Endothelial cell (in vitro differentiated cells): ENCODE measurements at regions not wholly inside any gene's neighbourhood (a gene's known extent, or its start where the extent isn't known, plus 50 kb on each side); places are given as distances from the start of the nearest gene placed in this dataset.

Experiments used
- DNase-seq: peaks from one replicate; pipeline ENCODE4 v3.0.0; 2021; ENCODE audit warnings: low spot score
- H3K27ac Mint-ChIP-seq: one replicate; pipeline ENCODE4 v1.8.0; 2021; ENCODE audit warnings: mixed read lengths, inconsistent platforms; ENCODE audit not compliant: unreplicated experiment
- H3K27me3 Mint-ChIP-seq: one replicate; pipeline ENCODE4 v1.8.0; 2021; ENCODE audit warnings: mild to moderate bottlenecking, moderate library complexity, mixed read lengths, inconsistent platforms; ENCODE audit not compliant: unreplicated experiment
- H3K36me3 Mint-ChIP-seq: one replicate; pipeline ENCODE4 v1.8.0; 2021; ENCODE audit warnings: mild to moderate bottlenecking, low read depth, mixed read lengths, inconsistent platforms; ENCODE audit not compliant: unreplicated experiment
- H3K4me1 Mint-ChIP-seq: one replicate; pipeline ENCODE4 v1.8.0; 2021; ENCODE audit warnings: mild to moderate bottlenecking, mixed read lengths, inconsistent platforms; ENCODE audit not compliant: unreplicated experiment
- H3K4me3 Mint-ChIP-seq: one replicate; pipeline ENCODE4 v1.8.0; 2021; ENCODE audit warnings: mild to moderate bottlenecking, mixed read lengths, inconsistent platforms; ENCODE audit not compliant: unreplicated experiment
- H3K9me3 Mint-ChIP-seq: one replicate; pipeline ENCODE4 v1.8.0; 2021; ENCODE audit warnings: mixed read lengths, inconsistent platforms; ENCODE audit not compliant: unreplicated experiment
- TF ChIP-seq, protein P1 (sequence below): fragments of 200-600 bp; sonication (generic); IDR thresholded peaks from one replicate; pipeline ENCODE4 v1.5.0; 2021; ENCODE audit warnings: antibody characterized with exemption; ENCODE audit not compliant: unreplicated experiment

DNA sequence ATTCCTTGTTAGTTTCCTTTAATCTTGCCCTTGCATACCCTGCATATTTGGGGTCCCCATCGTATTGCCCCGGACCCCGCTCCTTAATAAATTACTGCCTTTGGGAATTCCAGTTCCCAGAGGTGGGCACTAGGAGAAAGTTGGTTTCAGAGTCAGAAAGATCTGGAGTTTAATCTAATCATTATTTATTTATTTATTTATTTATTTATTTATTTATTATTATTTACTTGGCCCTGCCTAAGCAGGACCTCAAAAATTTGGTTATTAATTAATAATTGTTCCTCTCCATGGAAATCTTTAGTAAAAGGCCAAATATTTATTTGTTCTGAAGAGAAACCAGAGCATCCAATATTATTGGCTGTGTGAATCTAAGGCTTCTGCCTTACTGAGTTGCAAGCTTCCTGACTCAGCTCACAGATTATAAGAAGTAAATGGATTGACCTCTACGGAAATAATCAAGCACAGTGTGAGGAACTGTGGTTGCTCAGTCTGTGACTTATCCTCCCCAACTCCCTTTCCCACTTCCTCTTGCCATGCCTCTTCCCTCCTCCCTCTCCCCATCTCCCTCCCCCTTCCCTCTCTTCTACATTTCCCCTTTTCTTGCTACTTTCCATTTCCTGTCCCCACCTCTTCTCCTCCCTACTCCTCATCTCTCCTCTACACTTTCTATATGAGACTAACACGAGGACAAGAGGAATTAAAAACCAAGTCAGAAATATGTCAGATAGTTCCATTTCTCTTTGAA lies 61.5 kb upstream of the AP1S2 start:
- no peak for DNase-seq
- Mint-ChIP-seq H3K27me3 (no peaks in the 10 kb centered on the region), H3K36me3 (no peaks in the 10 kb centered on the region), H3K4me1 (peaks cover 3% of the 10 kb centered on the region), H3K4me3 (no peak overlapping the region), H3K9me3 (no peaks in the 10 kb centered on the region), H3K27ac (peak overlapping the region; percentile 82)
- TF ChIP-seq, protein P1, sequence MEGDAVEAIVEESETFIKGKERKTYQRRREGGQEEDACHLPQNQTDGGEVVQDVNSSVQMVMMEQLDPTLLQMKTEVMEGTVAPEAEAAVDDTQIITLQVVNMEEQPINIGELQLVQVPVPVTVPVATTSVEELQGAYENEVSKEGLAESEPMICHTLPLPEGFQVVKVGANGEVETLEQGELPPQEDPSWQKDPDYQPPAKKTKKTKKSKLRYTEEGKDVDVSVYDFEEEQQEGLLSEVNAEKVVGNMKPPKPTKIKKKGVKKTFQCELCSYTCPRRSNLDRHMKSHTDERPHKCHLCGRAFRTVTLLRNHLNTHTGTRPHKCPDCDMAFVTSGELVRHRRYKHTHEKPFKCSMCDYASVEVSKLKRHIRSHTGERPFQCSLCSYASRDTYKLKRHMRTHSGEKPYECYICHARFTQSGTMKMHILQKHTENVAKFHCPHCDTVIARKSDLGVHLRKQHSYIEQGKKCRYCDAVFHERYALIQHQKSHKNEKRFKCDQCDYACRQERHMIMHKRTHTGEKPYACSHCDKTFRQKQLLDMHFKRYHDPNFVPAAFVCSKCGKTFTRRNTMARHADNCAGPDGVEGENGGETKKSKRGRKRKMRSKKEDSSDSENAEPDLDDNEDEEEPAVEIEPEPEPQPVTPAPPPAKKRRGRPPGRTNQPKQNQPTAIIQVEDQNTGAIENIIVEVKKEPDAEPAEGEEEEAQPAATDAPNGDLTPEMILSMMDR, result no peak

DNA sequence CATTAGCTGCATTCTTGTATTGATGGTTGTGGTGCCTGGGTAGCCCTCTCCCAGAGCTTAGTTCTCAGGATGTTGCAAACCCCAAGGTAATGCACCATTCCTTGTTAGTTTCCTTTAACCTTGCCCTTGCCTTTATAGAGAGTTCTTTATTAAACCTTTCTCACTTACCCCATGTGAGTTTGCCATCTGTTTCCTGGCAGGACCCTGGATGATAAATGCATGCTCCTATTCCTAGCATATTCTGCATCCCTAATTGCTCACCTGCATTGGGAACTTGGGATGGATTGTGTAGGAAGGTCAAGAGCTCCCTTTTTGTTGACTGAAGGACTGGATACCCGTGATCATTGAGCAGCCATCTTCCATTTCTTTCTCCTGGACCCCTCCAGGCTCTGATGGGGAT lies 59.9 kb upstream of the AP1S2 start:
- no peaks in the 10 kb centered on the region for H3K36me3 Mint-ChIP-seq
- H3K4me1 Mint-ChIP-seq, result peaks cover 3% of the 10 kb centered on the region
- no peak overlapping the region for H3K27ac Mint-ChIP-seq
- TF ChIP-seq, protein P1, result no peak
- no peaks in the 10 kb centered on the region for H3K9me3 Mint-ChIP-seq
- H3K4me3 Mint-ChIP-seq, result no peak overlapping the region
- no peak for DNase-seq
- H3K27me3 Mint-ChIP-seq, result no peaks in the 10 kb centered on the region

DNA sequence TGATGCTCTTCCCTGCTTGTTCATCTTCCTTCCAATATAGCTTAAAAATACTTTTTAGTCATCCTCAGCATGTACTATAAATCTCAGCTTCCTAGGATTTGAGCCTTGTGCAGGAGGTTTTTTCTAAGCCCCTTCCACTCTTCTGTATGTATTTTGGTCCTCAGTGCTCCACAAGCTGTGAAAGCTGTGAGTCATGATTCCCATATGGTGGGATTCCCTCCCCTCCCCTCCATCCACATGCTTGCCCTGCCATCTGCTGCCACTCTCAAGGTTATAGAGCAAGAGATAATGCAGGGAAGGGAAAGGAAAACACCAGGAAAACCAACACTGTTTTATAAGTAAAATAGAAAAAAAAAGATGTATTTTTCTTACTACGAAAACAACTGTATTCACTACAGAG lies 58.5 kb upstream of the AP1S2 start:
- H3K4me1 Mint-ChIP-seq, result peaks cover 3% of the 10 kb centered on the region
- no peaks in the 10 kb centered on the region for H3K36me3 Mint-ChIP-seq
- H3K4me3 Mint-ChIP-seq, result no peak overlapping the region
- no peaks in the 10 kb centered on the region for H3K27me3 Mint-ChIP-seq
- TF ChIP-seq, protein P1, result no peak
- H3K9me3 Mint-ChIP-seq, result no peaks in the 10 kb centered on the region
- no peak overlapping the region for H3K27ac Mint-ChIP-seq
- DNase-seq, result no peak

DNA sequence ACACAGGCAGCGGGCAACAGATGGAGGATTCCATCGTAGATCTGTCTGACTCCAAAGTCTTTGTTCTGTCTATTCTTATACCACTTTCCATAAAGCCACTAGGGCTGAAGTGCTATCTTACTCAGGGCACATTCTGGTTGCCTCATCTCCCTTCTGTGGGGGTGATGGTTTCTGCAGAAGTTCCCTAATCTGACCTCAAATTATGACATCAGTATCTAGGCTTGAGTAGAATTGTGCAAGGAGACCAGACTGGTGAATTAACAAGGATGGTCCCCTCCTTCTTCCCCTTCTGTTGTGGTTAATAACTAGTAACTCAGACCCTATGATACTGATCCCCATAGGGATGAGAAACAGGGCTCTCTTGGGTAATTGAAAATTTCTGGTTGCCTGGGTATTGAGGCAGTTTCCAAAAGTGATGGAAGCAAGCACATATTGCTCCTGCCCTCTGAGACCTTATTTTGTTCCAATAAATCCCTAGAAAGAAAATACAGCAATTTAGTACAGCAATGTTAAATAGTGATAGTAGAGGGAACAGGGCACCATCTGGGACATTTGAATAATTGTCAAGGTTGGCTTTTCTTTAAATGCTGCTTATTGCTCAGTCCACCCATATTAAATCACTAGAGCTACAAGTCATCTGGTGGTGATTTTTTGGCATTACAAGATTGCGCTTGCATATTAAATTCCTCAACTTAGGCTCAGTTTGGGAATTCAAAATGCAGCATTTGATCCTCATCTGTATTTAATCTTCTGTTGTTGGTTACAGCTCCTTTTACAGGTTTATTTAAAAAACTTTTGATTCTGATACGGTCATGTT lies 57.3 kb upstream of the AP1S2 start:
- Mint-ChIP-seq H3K36me3 (no peaks in the 10 kb centered on the region), H3K27me3 (no peaks in the 10 kb centered on the region), H3K27ac (no peak overlapping the region), H3K4me3 (no peak overlapping the region), H3K9me3 (no peaks in the 10 kb centered on the region), H3K4me1 (peaks cover 3% of the 10 kb centered on the region)
- no peak for DNase-seq
- TF ChIP-seq, protein P1, result no peak

DNA sequence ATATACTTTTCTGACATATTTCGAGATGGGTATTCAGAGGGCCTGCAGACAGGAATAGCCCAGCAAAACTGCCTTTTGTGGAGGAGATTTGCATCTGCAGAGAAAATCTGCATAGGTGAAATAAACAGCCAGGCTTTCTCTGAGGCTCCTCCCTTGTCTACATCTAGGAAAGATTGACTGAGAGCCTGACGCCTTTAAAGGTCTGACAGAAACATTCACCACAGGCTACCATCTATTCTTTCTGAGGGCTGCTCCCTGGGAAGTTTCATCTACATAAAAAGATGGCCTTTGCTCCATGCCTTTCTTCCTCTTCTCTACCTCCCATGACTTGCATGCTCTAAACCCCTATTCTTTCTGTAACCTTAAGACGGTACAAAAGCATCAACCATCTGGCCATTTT lies 55.0 kb upstream of the AP1S2 start:
- Mint-ChIP-seq H3K27ac (no peak overlapping the region), H3K4me3 (no peak overlapping the region), H3K4me1 (no peaks in the 10 kb centered on the region), H3K36me3 (no peaks in the 10 kb centered on the region), H3K9me3 (no peaks in the 10 kb centered on the region), H3K27me3 (no peaks in the 10 kb centered on the region)
- TF ChIP-seq, protein P1, result no peak
- DNase-seq, result no peak
